ENCODE measurements at regions not wholly inside any gene's neighbourhood (a gene's known extent, or its start where the extent isn't known, plus 50 kb on each side); places are given as distances from the start of the nearest gene placed in this dataset.
A peak's percentile ranks its signal among the peaks of the same experiment; 100 is the strongest.

DNA sequence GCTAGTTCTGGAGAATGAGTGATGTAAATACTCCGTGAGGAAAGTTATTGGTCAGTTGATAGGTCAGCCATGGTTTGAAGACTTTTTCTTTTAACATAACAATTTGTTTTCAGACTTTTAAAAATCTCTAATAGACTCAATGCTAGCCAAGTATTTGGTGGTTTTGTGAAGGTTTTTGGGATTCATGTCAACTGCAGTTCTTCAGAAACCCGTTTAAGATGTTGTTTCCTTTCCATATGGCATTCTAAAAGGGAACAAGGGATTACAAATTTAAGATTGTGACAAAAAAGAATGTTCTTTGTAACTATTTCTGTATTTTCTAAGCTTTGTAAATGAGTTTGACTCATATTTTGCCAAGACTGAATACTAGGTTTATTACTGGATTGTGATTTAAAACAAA, 281.7 kb upstream of the COL8A1 start:
- Histone ChIP-seq H3K36me3 (ENCODE audit: control insufficient read depth in 4 of 4, insufficient read depth in 4 of 4, low read length in 4 of 4) (no peaks in the 10 kb centered on the region), H3K9ac (ENCODE audit: insufficient read depth in 1 of 2, low read length in 2 of 2) (no peak overlapping the region), H3K4me3 (no peak overlapping the region), H3K4me1 (ENCODE audit: control insufficient read depth in 5 of 5, insufficient read depth in 5 of 5, low read length in 5 of 5) (no peaks in the 10 kb centered on the region), H3K27ac (ENCODE audit: low read depth in 1 of 2, low read length in 1 of 2) (no peak overlapping the region), H3K27me3 (ENCODE audit: control insufficient read depth in 3 of 3, insufficient read depth in 3 of 3, low read length in 2 of 3) (no peaks in the 10 kb centered on the region), H3K9me3 (ENCODE audit: control insufficient read depth in 4 of 4, insufficient read depth in 3 of 4, low read length in 3 of 4) (peaks cover 0 to 4% (median 0%) of the 10 kb centered on the region in 4 donors)
- 67 to 82% methylated on average over 2 of the region's 2 CpGs for WGBS, 2 donors
- ATAC-seq (ENCODE audit: insufficient read depth, low FRiP score), result no peak
- TF ChIP-seq, protein P1, sequence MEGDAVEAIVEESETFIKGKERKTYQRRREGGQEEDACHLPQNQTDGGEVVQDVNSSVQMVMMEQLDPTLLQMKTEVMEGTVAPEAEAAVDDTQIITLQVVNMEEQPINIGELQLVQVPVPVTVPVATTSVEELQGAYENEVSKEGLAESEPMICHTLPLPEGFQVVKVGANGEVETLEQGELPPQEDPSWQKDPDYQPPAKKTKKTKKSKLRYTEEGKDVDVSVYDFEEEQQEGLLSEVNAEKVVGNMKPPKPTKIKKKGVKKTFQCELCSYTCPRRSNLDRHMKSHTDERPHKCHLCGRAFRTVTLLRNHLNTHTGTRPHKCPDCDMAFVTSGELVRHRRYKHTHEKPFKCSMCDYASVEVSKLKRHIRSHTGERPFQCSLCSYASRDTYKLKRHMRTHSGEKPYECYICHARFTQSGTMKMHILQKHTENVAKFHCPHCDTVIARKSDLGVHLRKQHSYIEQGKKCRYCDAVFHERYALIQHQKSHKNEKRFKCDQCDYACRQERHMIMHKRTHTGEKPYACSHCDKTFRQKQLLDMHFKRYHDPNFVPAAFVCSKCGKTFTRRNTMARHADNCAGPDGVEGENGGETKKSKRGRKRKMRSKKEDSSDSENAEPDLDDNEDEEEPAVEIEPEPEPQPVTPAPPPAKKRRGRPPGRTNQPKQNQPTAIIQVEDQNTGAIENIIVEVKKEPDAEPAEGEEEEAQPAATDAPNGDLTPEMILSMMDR (IDR thresholded peaks at IDR 0.05; ENCODE audit: control extremely low read depth, extremely low read depth), result no peak
- peak in 1 of 3 donors; percentile 8 for DNase-seq

DNA sequence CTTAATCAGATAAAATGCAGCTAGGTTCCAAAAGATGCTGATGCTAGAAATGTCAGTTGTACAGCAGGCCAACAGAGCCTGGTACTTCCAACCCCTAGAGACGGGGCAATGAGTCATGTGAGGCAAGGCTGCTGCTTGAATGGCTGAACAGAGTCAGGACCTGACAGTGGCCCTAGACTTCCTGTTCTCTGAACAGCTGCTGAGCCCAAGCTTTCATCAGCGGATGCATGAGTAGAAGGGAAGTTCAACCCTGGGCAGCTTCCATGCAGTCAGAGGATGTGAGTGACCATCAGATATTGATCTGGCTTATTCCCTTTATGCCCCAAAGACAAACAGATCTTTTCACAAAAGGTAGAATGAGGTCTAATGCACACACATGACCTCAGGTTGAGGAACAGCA, 282.9 kb upstream of the COL8A1 start:
- TF ChIP-seq, protein P1 (IDR thresholded peaks at IDR 0.05; ENCODE audit: control extremely low read depth, extremely low read depth), result no peak
- H3K36me3 ChIP-seq (ENCODE audit: control insufficient read depth in 4 of 4, insufficient read depth in 4 of 4, low read length in 4 of 4), result no peaks in the 10 kb centered on the region
- no peak overlapping the region for H3K4me3 ChIP-seq
- peak; percentile 12 to 16 (median 14) for DNase-seq
- no peak overlapping the region for H3K9ac ChIP-seq (ENCODE audit: insufficient read depth in 1 of 2, low read length in 2 of 2)
- no peak for ATAC-seq (ENCODE audit: insufficient read depth, low FRiP score)
- no peaks in the 10 kb centered on the region for H3K4me1 ChIP-seq (ENCODE audit: control insufficient read depth in 5 of 5, insufficient read depth in 5 of 5, low read length in 5 of 5)
- no peak overlapping the region for H3K27ac ChIP-seq (ENCODE audit: low read depth in 1 of 2, low read length in 1 of 2)
- H3K27me3 ChIP-seq (ENCODE audit: control insufficient read depth in 3 of 3, insufficient read depth in 3 of 3, low read length in 2 of 3), result no peaks in the 10 kb centered on the region
- H3K9me3 ChIP-seq (ENCODE audit: control insufficient read depth in 4 of 4, insufficient read depth in 3 of 4, low read length in 3 of 4), result peaks cover 0 to 4% (median 0%) of the 10 kb centered on the region in 4 donors
- WGBS, 2 donors, result 72% methylated on average over 2 of the region's 2 CpGs

DNA sequence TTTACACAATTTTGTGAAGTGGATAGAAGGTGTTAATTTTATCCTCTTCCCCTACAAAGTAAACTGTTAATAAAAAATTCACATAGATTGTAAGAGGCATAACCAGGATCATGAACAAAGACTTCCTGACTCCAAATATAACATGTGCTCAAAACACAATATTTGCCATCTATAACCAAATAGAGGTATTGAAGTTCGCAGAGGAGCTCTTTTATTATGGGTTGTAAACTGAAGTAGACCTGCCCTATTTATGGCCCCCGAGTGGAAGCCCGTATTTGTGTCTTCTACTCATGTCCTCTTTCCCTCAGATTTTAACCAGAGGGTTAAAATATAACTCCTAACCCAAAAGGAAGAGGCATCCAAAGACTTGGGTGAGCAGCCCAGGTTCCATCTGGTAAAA, 285.6 kb upstream of the COL8A1 start:
- Histone ChIP-seq H3K27me3 (ENCODE audit: control insufficient read depth in 3 of 3, insufficient read depth in 3 of 3, low read length in 2 of 3) (no peaks in the 10 kb centered on the region), H3K36me3 (ENCODE audit: control insufficient read depth in 4 of 4, insufficient read depth in 4 of 4, low read length in 4 of 4) (no peaks in the 10 kb centered on the region), H3K27ac (ENCODE audit: low read depth in 1 of 2, low read length in 1 of 2) (no peak overlapping the region), H3K4me3 (no peak overlapping the region), H3K9me3 (ENCODE audit: control insufficient read depth in 4 of 4, insufficient read depth in 3 of 4, low read length in 3 of 4) (no peaks in the 10 kb centered on the region), H3K9ac (ENCODE audit: insufficient read depth in 1 of 2, low read length in 2 of 2) (no peak overlapping the region), H3K4me1 (ENCODE audit: control insufficient read depth in 5 of 5, insufficient read depth in 5 of 5, low read length in 5 of 5) (peaks cover 0 to 3% (median 0%) of the 10 kb centered on the region in 5 donors)
- WGBS, 2 donors, result 82 to 84% methylated on average over 3 of the region's 3 CpGs
- TF ChIP-seq, protein P1 (IDR thresholded peaks at IDR 0.05; ENCODE audit: control extremely low read depth, extremely low read depth), result no peak
- ATAC-seq (ENCODE audit: insufficient read depth, low FRiP score), result no peak
- DNase-seq, result no peak

DNA sequence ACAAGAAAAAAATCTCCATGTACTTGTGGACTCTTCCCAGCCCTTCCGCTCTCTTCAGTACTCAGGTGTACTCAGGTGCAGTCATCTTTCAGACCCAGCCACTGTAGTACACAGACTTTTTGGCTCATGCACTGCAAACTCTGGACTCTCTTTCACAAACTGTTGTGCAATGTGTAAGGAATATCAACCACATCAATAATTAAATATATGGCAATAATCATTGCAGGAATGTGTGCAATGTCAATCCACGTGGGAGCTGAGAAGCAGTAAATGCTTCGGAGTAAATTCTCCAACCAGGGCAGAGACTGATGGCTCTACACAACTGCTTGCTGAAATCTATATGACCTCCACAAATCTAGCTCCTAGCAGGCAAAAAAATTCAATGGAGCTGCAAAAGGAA, 287.3 kb upstream of the COL8A1 start:
- H3K27me3 ChIP-seq (ENCODE audit: control insufficient read depth in 3 of 3, insufficient read depth in 3 of 3, low read length in 2 of 3), result no peaks in the 10 kb centered on the region
- no peak for ATAC-seq (ENCODE audit: insufficient read depth, low FRiP score)

More for the DNA sequence above, 287.3 kb upstream of the COL8A1 start:
- Histone ChIP-seq H3K27ac (ENCODE audit: low read depth in 1 of 2, low read length in 1 of 2) (no peak overlapping the region), H3K4me3 (no peak overlapping the region), H3K36me3 (ENCODE audit: control insufficient read depth in 4 of 4, insufficient read depth in 4 of 4, low read length in 4 of 4) (no peaks in the 10 kb centered on the region), H3K4me1 (ENCODE audit: control insufficient read depth in 5 of 5, insufficient read depth in 5 of 5, low read length in 5 of 5) (peaks cover 0 to 3% (median 0%) of the 10 kb centered on the region in 5 donors), H3K9ac (ENCODE audit: insufficient read depth in 1 of 2, low read length in 2 of 2) (no peak overlapping the region), H3K9me3 (ENCODE audit: control insufficient read depth in 4 of 4, insufficient read depth in 3 of 4, low read length in 3 of 4) (no peaks in the 10 kb centered on the region)
- 72 to 79% methylated on average over 3 of the region's 3 CpGs for WGBS, 2 donors
- TF ChIP-seq, protein P1 (IDR thresholded peaks at IDR 0.05; ENCODE audit: control extremely low read depth, extremely low read depth), result no peak
- DNase-seq, result no peak

Data from lung (tissue), 11 donors.